ENCODE measurements at regions not wholly inside any gene's neighbourhood (a gene's known extent, or its start where the extent isn't known, plus 50 kb on each side); places are given as distances from the start of the nearest gene placed in this dataset.

- in situ Hi-C loops (cut with HindIII; ENCODE audit: low sequenced_read_pairs) = no loop called here
- DNase-seq (ENCODE audit: low read depth) = no peak
- TF ChIP-seq, protein P1, sequence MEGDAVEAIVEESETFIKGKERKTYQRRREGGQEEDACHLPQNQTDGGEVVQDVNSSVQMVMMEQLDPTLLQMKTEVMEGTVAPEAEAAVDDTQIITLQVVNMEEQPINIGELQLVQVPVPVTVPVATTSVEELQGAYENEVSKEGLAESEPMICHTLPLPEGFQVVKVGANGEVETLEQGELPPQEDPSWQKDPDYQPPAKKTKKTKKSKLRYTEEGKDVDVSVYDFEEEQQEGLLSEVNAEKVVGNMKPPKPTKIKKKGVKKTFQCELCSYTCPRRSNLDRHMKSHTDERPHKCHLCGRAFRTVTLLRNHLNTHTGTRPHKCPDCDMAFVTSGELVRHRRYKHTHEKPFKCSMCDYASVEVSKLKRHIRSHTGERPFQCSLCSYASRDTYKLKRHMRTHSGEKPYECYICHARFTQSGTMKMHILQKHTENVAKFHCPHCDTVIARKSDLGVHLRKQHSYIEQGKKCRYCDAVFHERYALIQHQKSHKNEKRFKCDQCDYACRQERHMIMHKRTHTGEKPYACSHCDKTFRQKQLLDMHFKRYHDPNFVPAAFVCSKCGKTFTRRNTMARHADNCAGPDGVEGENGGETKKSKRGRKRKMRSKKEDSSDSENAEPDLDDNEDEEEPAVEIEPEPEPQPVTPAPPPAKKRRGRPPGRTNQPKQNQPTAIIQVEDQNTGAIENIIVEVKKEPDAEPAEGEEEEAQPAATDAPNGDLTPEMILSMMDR (IDR thresholded peaks at IDR 0.05; ENCODE audit: low read depth, low read length, missing control alignments) = no peak
- no peak overlapping the region for H3K4me3 ChIP-seq (ENCODE audit: low read depth, low read length)
These were observed 565.0 kb downstream of the BCOR start for GRCh38 chrX:39532761-39533160.

GRCh38 chrX:39534949-39535348 is 562.8 kb downstream of the BCOR start:
- H3K4me3 ChIP-seq (ENCODE audit: low read depth, low read length) = no peak overlapping the region
- in situ Hi-C loops (cut with HindIII; ENCODE audit: low sequenced_read_pairs) = no loop called here
- TF ChIP-seq, protein P1 (IDR thresholded peaks at IDR 0.05; ENCODE audit: low read depth, low read length, missing control alignments) = no peak
- no peak for DNase-seq (ENCODE audit: low read depth)

GRCh38 chrX:39536211-39536610 is 561.5 kb downstream of the BCOR start:
- in situ Hi-C loops (cut with HindIII; ENCODE audit: low sequenced_read_pairs) = no loop called here
- H3K4me3 ChIP-seq (ENCODE audit: low read depth, low read length) = no peak overlapping the region
- TF ChIP-seq, protein P1 (IDR thresholded peaks at IDR 0.05; ENCODE audit: low read depth, low read length, missing control alignments) = no peak
- no peak for DNase-seq (ENCODE audit: low read depth)

GRCh38 chrX:39541881-39542280 is 555.9 kb downstream of the BCOR start:
- in situ Hi-C loops (cut with HindIII; ENCODE audit: low sequenced_read_pairs) = no loop called here
- TF ChIP-seq, protein P1 (IDR thresholded peaks at IDR 0.05; ENCODE audit: low read depth, low read length, missing control alignments) = no peak
- no peak overlapping the region for H3K4me3 ChIP-seq (ENCODE audit: low read depth, low read length)
- DNase-seq (ENCODE audit: low read depth) = no peak

GRCh38 chrX:39542316-39542715 is 555.4 kb downstream of the BCOR start:
- TF ChIP-seq, protein P1 (IDR thresholded peaks at IDR 0.05; ENCODE audit: low read depth, low read length, missing control alignments) = no peak
- no peak overlapping the region for H3K4me3 ChIP-seq (ENCODE audit: low read depth, low read length)
- in situ Hi-C loops (cut with HindIII; ENCODE audit: low sequenced_read_pairs) = no loop called here
- DNase-seq (ENCODE audit: low read depth) = no peak

DNA sequence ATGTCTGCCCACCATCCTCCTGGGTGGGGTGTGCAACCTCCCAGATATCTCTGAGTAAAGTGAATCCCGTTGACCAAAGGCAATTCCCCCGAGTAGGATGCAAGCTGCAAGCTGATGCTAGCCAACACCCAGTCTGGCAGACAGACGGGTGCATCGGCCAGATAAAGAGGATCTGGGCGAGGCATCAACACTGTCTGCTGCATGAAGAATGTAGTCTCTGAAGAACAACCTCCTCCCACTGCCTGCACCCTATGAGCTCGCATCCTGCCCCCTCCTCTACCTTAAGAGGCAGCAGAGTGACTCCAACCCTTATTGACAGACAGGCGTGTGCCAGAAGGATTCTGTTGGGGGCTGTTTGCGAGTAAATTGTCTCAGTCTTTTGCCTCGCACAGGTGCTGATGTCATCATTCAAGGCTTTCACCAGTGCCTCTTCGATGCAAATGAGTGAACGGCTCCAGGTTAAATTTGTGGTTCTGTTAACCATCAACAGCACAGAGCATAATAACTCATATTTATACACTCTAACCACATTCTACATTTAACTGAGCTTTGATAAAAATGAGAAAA is 546.9 kb downstream of the BCOR start:
- no peak overlapping the region for H3K4me3 ChIP-seq (ENCODE audit: low read depth, low read length)
- TF ChIP-seq, protein P1 (IDR thresholded peaks at IDR 0.05; ENCODE audit: low read depth, low read length, missing control alignments) = no peak
- in situ Hi-C loops (cut with HindIII; ENCODE audit: low sequenced_read_pairs) = no loop called here
- DNase-seq (ENCODE audit: low read depth) = no peak
